SK-N-SH (cell line): ENCODE measurements at regions not wholly inside any gene's neighbourhood (a gene's known extent, or its start where the extent isn't known, plus 50 kb on each side); places are given as distances from the start of the nearest gene placed in this dataset.

Experiments used
- CTCF ChIA-PET: fragments of 300-600, 350-600 bp; formaldehyde crosslinking; extraction: SDS; loops from one replicate; lab custom pipeline; 2021; lab: Yijun Ruan, JAX
- POLR2A ChIA-PET: fragments of 350-600 bp; sonication (Branson Sonifier 250); formaldehyde crosslinking; extraction: SDS; loops from one replicate; lab custom pipeline; 2020; ENCODE audit warnings: antibody characterized with exemption, inconsistent platforms; lab: Yijun Ruan, JAX
- DNase-seq: peaks from one replicate; pipeline ENCODE4 v3.0.0; 2012
- H2AFZ ChIP-seq: fragments of 200-600 bp; sonication (generic); 2 replicates; pipeline ENCODE4 v1.8.1; 2016; ENCODE audit warnings: antibody characterized with exemption, mild to moderate bottlenecking, low read depth
- H3F3A ChIP-seq: fragments of 200-600 bp; sonication (generic); replicated peaks from 2 replicates; pipeline ENCODE3; 2016; ENCODE audit warnings: antibody characterized with exemption, mild to moderate bottlenecking; ENCODE audit not compliant: insufficient read depth
- H3K27ac ChIP-seq, 2 experiments: fragments of 200-500 bp in 1 of 2; fragments of 200-600 bp in 1 of 2; sonication (Bioruptor generic) in 1 of 2; sonication (generic), shearing (Covaris generic) in 1 of 2; 2 replicates each; pipeline versions ENCODE4 v1.5.1 to v1.6.1; 2014 to 2016; ENCODE audit warnings: low read depth in 2 of 2, inconsistent platforms in 1 of 2, low read length in 1 of 2, mild to moderate bottlenecking in 1 of 2, mixed read lengths in 1 of 2
- H3K27me3 ChIP-seq: fragments of 200-600 bp; sonication (generic), shearing (Covaris generic); 2 replicates; pipeline ENCODE4 v1.6.1; 2016; ENCODE audit warnings: mixed run types; ENCODE audit not compliant: insufficient read depth
- H3K36me3 ChIP-seq, 2 experiments: fragments of 200-500 bp in 1 of 2; fragments of 200-600 bp in 1 of 2; sonication (Bioruptor generic) in 1 of 2; sonication (generic) in 1 of 2; replicated peaks in 1 of 2; 2 replicates each; pipeline versions ENCODE3 to v1.5.1; 2014 to 2016; ENCODE audit warnings: low read length in 1 of 2, mild to moderate bottlenecking in 1 of 2; ENCODE audit not compliant: insufficient read depth in 2 of 2, control insufficient read depth in 1 of 2
- H3K4me1 ChIP-seq, 2 experiments: fragments of 200-500 bp in 1 of 2; fragments of 200-600 bp in 1 of 2; sonication (Bioruptor generic) in 1 of 2; sonication (generic), shearing (Covaris generic) in 1 of 2; 2 replicates each; pipeline versions ENCODE4 v1.5.1 to v1.6.1; 2014 to 2016; ENCODE audit warnings: low read depth in 1 of 2, low read length in 1 of 2, mixed run types in 1 of 2; ENCODE audit not compliant: insufficient read depth in 2 of 2, control insufficient read depth in 1 of 2
- H3K4me2 ChIP-seq: fragments of 200-600 bp; sonication (generic), shearing (Covaris generic); 2 replicates; pipeline ENCODE4 v1.6.1; 2017; ENCODE audit warnings: mixed run types
- H3K4me3 ChIP-seq, 2 experiments: fragments of 200-500 bp in 1 of 2; fragments of 200-600 bp in 1 of 2; sonication (Bioruptor generic) in 1 of 2; sonication (generic), shearing (Covaris generic) in 1 of 2; 2 replicates each; pipeline versions ENCODE4 v1.5.1 to v1.8.1; 2014 to 2016; ENCODE audit warnings: low read depth in 2 of 2, inconsistent platforms in 1 of 2, low read length in 1 of 2, mild to moderate bottlenecking in 1 of 2, mixed read lengths in 1 of 2, moderate library complexity in 1 of 2
- H3K79me2 ChIP-seq: fragments of 200-600 bp; sonication (generic); 2 replicates; pipeline ENCODE4 v1.8.1; 2017; ENCODE audit warnings: mild to moderate bottlenecking; ENCODE audit not compliant: insufficient read depth
- H3K9ac ChIP-seq: fragments of 200-600 bp; sonication (generic); 2 replicates; pipeline ENCODE4 v1.6.1; 2017; ENCODE audit warnings: mixed run types
- H3K9me2 ChIP-seq: fragments of 200-600 bp; sonication (generic); 2 replicates; pipeline ENCODE4 v1.6.1; 2017; ENCODE audit warnings: mixed run types
- H3K9me3 ChIP-seq: fragments of 200-600 bp; sonication (generic); 2 replicates; pipeline ENCODE4 v1.6.1; 2017; ENCODE audit warnings: mixed run types, mild to moderate bottlenecking, moderate library complexity
- H4K20me1 ChIP-seq: fragments of 200-600 bp; sonication (generic); 2 replicates; pipeline ENCODE4 v1.6.1; 2017; ENCODE audit warnings: mild to moderate bottlenecking, mixed run types; ENCODE audit not compliant: insufficient read depth
- CTCF ChIP-seq: fragments of 200-600 bp; sonication (generic); IDR thresholded peaks from 2 replicates; pipeline ENCODE4 v1.6.1; 2017; ENCODE audit warnings: antibody characterized with exemption, mild to moderate bottlenecking, moderate library complexity
- EZH2phosphoT487 ChIP-seq: fragments of 200-600 bp; sonication (generic); IDR thresholded peaks from 2 replicates; pipeline ENCODE4 v1.6.1; 2017; ENCODE audit warnings: low read depth, mixed run types, mild to moderate bottlenecking, antibody characterized with exemption, moderate library complexity, borderline replicate concordance
- FOSL2 ChIP-seq: IDR thresholded peaks from 2 replicates; pipeline ENCODE4 v1.4.0; 2012; ENCODE audit warnings: low read depth, mild to moderate bottlenecking, moderate library complexity, borderline replicate concordance
- FOXJ3 ChIP-seq: sonication (generic); formaldehyde crosslinking; IDR thresholded peaks from 2 replicates; pipeline ENCODE4 v1.5.1; 2020; ENCODE audit warnings: mild to moderate bottlenecking, missing genetic modification reagents
- FOXM1 ChIP-seq: IDR thresholded peaks from 2 replicates; pipeline ENCODE4 v1.4.0; 2012; ENCODE audit warnings: low read depth, mild to moderate bottlenecking
- GABPA ChIP-seq: IDR thresholded peaks from 2 replicates; pipeline ENCODE4 v1.4.0; 2012; ENCODE audit warnings: low read depth, mild to moderate bottlenecking
- GATA2 ChIP-seq: sonication (generic); formaldehyde crosslinking; IDR thresholded peaks from 2 replicates; pipeline ENCODE4 v1.5.0; 2020; ENCODE audit warnings: mild to moderate bottlenecking, missing genetic modification reagents
- MAX ChIP-seq: IDR thresholded peaks from 2 replicates; pipeline ENCODE4 v1.4.0; 2012; ENCODE audit warnings: low read depth
- MEF2A ChIP-seq: IDR thresholded peaks from 2 replicates; pipeline ENCODE4 v1.4.0; 2012; ENCODE audit warnings: low read depth, borderline replicate concordance
- MXI1 ChIP-seq: IDR thresholded peaks from 2 replicates; pipeline ENCODE4 v1.6.1; 2012; ENCODE audit warnings: mild to moderate bottlenecking, low read depth, low read length, improper control_type of control experiment
- NFIC ChIP-seq: IDR thresholded peaks from 2 replicates; pipeline ENCODE4 v1.4.0; 2012; ENCODE audit warnings: borderline replicate concordance
- PBX3 ChIP-seq: IDR thresholded peaks from 2 replicates; pipeline ENCODE4; 2012
- POLR2AphosphoS5 ChIP-seq: IDR thresholded peaks from 2 replicates; pipeline ENCODE4 v1.6.1; 2012; ENCODE audit warnings: low read depth, low read length
- RAD21 ChIP-seq: IDR thresholded peaks from 2 replicates; pipeline ENCODE4 v1.6.1; 2012; ENCODE audit warnings: mild to moderate bottlenecking, low read length
- RCOR1 ChIP-seq: fragments of 150-350 bp; IDR thresholded peaks from 2 replicates; pipeline ENCODE4 v1.6.1; 2017; ENCODE audit warnings: antibody characterized with exemption, low read length
- RFX5 ChIP-seq: IDR thresholded peaks from 2 replicates; pipeline ENCODE4 v1.6.1; 2012; ENCODE audit warnings: mild to moderate bottlenecking, improper control_type of control experiment, low read length
- RXRA ChIP-seq: IDR thresholded peaks from 2 replicates; pipeline ENCODE4 v1.4.0; 2012; ENCODE audit warnings: low read depth, mild to moderate bottlenecking, borderline replicate concordance
- TAF1 ChIP-seq: IDR thresholded peaks from 2 replicates; pipeline ENCODE4 v1.6.1; 2012; ENCODE audit warnings: low read depth, mild to moderate bottlenecking, low read length, moderate library complexity, borderline replicate concordance
- TEAD4 ChIP-seq: IDR thresholded peaks from 2 replicates; pipeline ENCODE4 v1.4.0; 2012; ENCODE audit warnings: mild to moderate bottlenecking, borderline replicate concordance; ENCODE audit not compliant: insufficient read depth
- YY1 ChIP-seq: IDR thresholded peaks from 2 replicates; pipeline ENCODE4 v1.4.0; 2012; ENCODE audit warnings: low read depth, mild to moderate bottlenecking
- WGBS: methylation state at CpG from one replicate; pipeline ENCODE4 v1.1.6; 2017; ENCODE audit warnings: low lambda C conversion rate; 5-methylcytosine and 5-hydroxymethylcytosine counted together
- TF ChIP-seq, protein P1 (sequence below): fragments of 150-350 bp; IDR thresholded peaks from 2 replicates; pipeline ENCODE4 v1.6.1; 2017; ENCODE audit warnings: antibody characterized with exemption, low read length, low read depth, borderline replicate concordance

GRCh38 chr2:239650674-239651073 lies 249.9 kb upstream of the HDAC4 start:
- DNase-seq, result no peak
- no peak overlapping the region for H3K27ac ChIP-seq
- H3K9me2 ChIP-seq, result no peaks in the 10 kb centered on the region
- 17% methylated on average over 3 of the region's 3 CpGs for WGBS
- ChIA-PET POLR2A (no interaction called here), CTCF (no interaction called here)
- no peaks in the 10 kb centered on the region for H3K4me1 ChIP-seq
- H2AFZ ChIP-seq, result no peak overlapping the region
- H3K4me2 ChIP-seq, result no peak overlapping the region
- no peak overlapping the region for H3K4me3 ChIP-seq
- no peaks in the 10 kb centered on the region for H3K27me3 ChIP-seq
- H3K36me3 ChIP-seq, result no peaks in the 10 kb centered on the region
- no peaks in the 10 kb centered on the region for H3F3A ChIP-seq
- H3K79me2 ChIP-seq, result no peaks in the 10 kb centered on the region
- H3K9me3 ChIP-seq, result no peaks in the 10 kb centered on the region
- H4K20me1 ChIP-seq, result no peaks in the 10 kb centered on the region
- TF ChIP-seq FOSL2, result no peak
- H3K9ac ChIP-seq, result no peak overlapping the region

GRCh38 chr2:239649309-239649708 lies 248.5 kb upstream of the HDAC4 start:
- Histone ChIP-seq H3K27ac (no peak overlapping the region), H3K9me3 (no peaks in the 10 kb centered on the region), H3K4me2 (no peak overlapping the region), H3K9me2 (no peaks in the 10 kb centered on the region), H3K27me3 (no peaks in the 10 kb centered on the region), H3K4me1 (no peaks in the 10 kb centered on the region), H2AFZ (no peak overlapping the region), H3K9ac (no peak overlapping the region), H4K20me1 (no peaks in the 10 kb centered on the region), H3K4me3 (no peak overlapping the region), H3K79me2 (no peaks in the 10 kb centered on the region), H3K36me3 (no peaks in the 10 kb centered on the region), H3F3A (no peaks in the 10 kb centered on the region)
- ChIA-PET CTCF (no interaction called here), POLR2A (interaction anchor here (0.6 kb wide), 1 partner anchor 8 kb away, joined by 3 read pairs; no protein-coding TSS in a partner anchor)
- TF ChIP-seq RCOR1 (no peak), MEF2A (no peak), FOXM1 (no peak), GATA2 (CRISPR knock-in tag) (no peak), RXRA (no peak), PBX3 (no peak), RAD21 (no peak), TEAD4 (no peak), YY1 (no peak), EZH2phosphoT487 (no peak), FOXJ3 (CRISPR knock-in tag) (no peak), TAF1 (no peak), RFX5 (no peak)
- DNase-seq, result no peak
- 43% methylated on average over 3 of the region's 3 CpGs for WGBS

- H3K4me2 ChIP-seq, result no peak overlapping the region
- ChIA-PET CTCF (no interaction called here), POLR2A (interaction anchor here (0.6 kb wide), 1 partner anchor 9 kb away, joined by 3 read pairs; no protein-coding TSS in a partner anchor)
- WGBS, result 21% methylated on average over 1 of the region's 2 CpGs
- no peak for DNase-seq
- no peak overlapping the region for H3K9ac ChIP-seq
- H3F3A ChIP-seq, result peaks cover 4% of the 10 kb centered on the region
- H3K79me2 ChIP-seq, result no peaks in the 10 kb centered on the region
- no peak overlapping the region for H3K27ac ChIP-seq
- H3K36me3 ChIP-seq, result no peaks in the 10 kb centered on the region
- H3K9me2 ChIP-seq, result no peaks in the 10 kb centered on the region
- H3K27me3 ChIP-seq, result no peaks in the 10 kb centered on the region
- H3K4me1 ChIP-seq, result no peaks in the 10 kb centered on the region
- no peaks in the 10 kb centered on the region for H4K20me1 ChIP-seq
- no peak overlapping the region for H3K4me3 ChIP-seq
- H2AFZ ChIP-seq, result no peak overlapping the region
- H3K9me3 ChIP-seq, result no peaks in the 10 kb centered on the region
- TF ChIP-seq MAX, result no peak
- no peak for TF ChIP-seq MXI1
- no peak for TF ChIP-seq GABPA
- TF ChIP-seq YY1, result no peak
- TF ChIP-seq, protein P1, sequence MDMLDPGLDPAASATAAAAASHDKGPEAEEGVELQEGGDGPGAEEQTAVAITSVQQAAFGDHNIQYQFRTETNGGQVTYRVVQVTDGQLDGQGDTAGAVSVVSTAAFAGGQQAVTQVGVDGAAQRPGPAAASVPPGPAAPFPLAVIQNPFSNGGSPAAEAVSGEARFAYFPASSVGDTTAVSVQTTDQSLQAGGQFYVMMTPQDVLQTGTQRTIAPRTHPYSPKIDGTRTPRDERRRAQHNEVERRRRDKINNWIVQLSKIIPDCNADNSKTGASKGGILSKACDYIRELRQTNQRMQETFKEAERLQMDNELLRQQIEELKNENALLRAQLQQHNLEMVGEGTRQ, result no peak
- no peak for TF ChIP-seq CTCF
- TF ChIP-seq GATA2 (CRISPR knock-in tag), result no peak
- TF ChIP-seq POLR2AphosphoS5, result no peak
- TF ChIP-seq NFIC, result no peak
Measured at GRCh38 chr2:239648607-239649006, 247.8 kb upstream of the HDAC4 start.
